H1 (cell line): ENCODE measurements at regions not wholly inside any gene's neighbourhood (a gene's known extent, or its start where the extent isn't known, plus 50 kb on each side); places are given as distances from the start of the nearest gene placed in this dataset.
"Not testable (repeated sequence)": the region's sequence is repeated elsewhere in the genome, so short reads cannot be mapped to it uniquely, and the experiment has no call there.

ENCODE experiments used
- CTCF ChIA-PET: fragments of 300-600 bp; sonication (Branson Sonifier 250); formaldehyde crosslinking; loops from one replicate; lab custom pipeline; 2021; ENCODE audit not compliant: partially characterized antibody; lab: Charles Lee
- POLR2A ChIA-PET: fragments of 300-600 bp; sonication (Branson Sonifier 250); formaldehyde crosslinking; loops from one replicate; lab custom pipeline; 2021; ENCODE audit warnings: inconsistent platforms; ENCODE audit not compliant: partially characterized antibody; lab: Charles Lee
- DNase-seq, 2 experiments: peaks; one replicate each; pipeline versions ENCODE4 v3.0.0 to v3.0.0-alpha.2; 2010 to 2022; ENCODE audit warnings: low spot score in 2 of 2, low read depth in 1 of 2, mixed read lengths in 1 of 2
- FAIRE-seq: peaks from 2 replicates; lab custom pipeline; 2011; peaks lifted over from hg19 to GRCh38; lab: Jason Lieb, UNC
- H2AFZ ChIP-seq: 2 replicates; pipeline ENCODE4 v1.8.1; 2012; ENCODE audit warnings: low read length, inconsistent platforms
- H2AK5ac ChIP-seq: 2 replicates; pipeline ENCODE4 v1.6.1; 2013; ENCODE audit warnings: low read depth, low read length
- H2BK120ac ChIP-seq: replicated peaks from 2 replicates; pipeline ENCODE3; 2013; ENCODE audit warnings: low read depth, low read length, inconsistent platforms
- H2BK12ac ChIP-seq: 2 replicates; pipeline ENCODE4 v1.6.1; 2013; ENCODE audit warnings: low read depth, low read length
- H2BK15ac ChIP-seq: 2 replicates; pipeline ENCODE4 v1.6.1; 2013; ENCODE audit warnings: low read length
- H2BK20ac ChIP-seq: 2 replicates; pipeline ENCODE4 v1.6.1; 2013; ENCODE audit warnings: low read length
- H2BK5ac ChIP-seq: 2 replicates; pipeline ENCODE4 v1.6.1; 2013; ENCODE audit warnings: low read depth, low read length
- H3K14ac ChIP-seq: 2 replicates; pipeline ENCODE4 v1.6.1; 2013; ENCODE audit warnings: inconsistent platforms; ENCODE audit not compliant: insufficient read length
- H3K18ac ChIP-seq: 2 replicates; pipeline ENCODE4 v1.6.1; 2013; ENCODE audit warnings: low read length; ENCODE audit errors: extremely low read depth
- H3K23ac ChIP-seq: 2 replicates; pipeline ENCODE4 v1.6.1; 2013; ENCODE audit warnings: inconsistent platforms; ENCODE audit not compliant: insufficient read length
- H3K23me2 ChIP-seq: 2 replicates; pipeline ENCODE4 v1.6.1; 2013; ENCODE audit warnings: low read depth, low read length
- H3K27ac ChIP-seq: 2 replicates; pipeline ENCODE4 v1.6.1; 2011; ENCODE audit warnings: low read depth, low read length, inconsistent platforms
- H3K27me3 ChIP-seq, 4 experiments: replicated peaks in 1 of 4; 1 replicate in 1 of 4; 2 replicates in 3 of 4; pipeline versions ENCODE4 v1.6.1 to v1.8.1; 2011 to 2013; ENCODE audit warnings: low read length in 3 of 4, mild to moderate bottlenecking in 3 of 4, inconsistent platforms in 2 of 4, mixed read lengths in 2 of 4, moderate library complexity in 1 of 4; ENCODE audit not compliant: control insufficient read depth in 3 of 4, insufficient read depth in 3 of 4; ENCODE audit errors: extremely low read depth in 1 of 4
- H3K36me3 ChIP-seq, 4 experiments: 2 replicates each; pipeline versions ENCODE4 v1.6.1 to v1.8.1; 2011 to 2013; ENCODE audit warnings: mild to moderate bottlenecking in 4 of 4, low read length in 3 of 4, moderate library complexity in 2 of 4, control low read depth in 1 of 4, inconsistent platforms in 1 of 4; ENCODE audit not compliant: insufficient read depth in 4 of 4, control insufficient read depth in 2 of 4
- H3K4ac ChIP-seq: replicated peaks from 2 replicates; pipeline ENCODE3; 2013; ENCODE audit warnings: low read length, low read depth, mixed read lengths, inconsistent platforms; ENCODE audit not compliant: insufficient read length
- H3K4me1 ChIP-seq, 4 experiments: replicated peaks in 1 of 4; 1 replicate in 1 of 4; 2 replicates in 3 of 4; pipeline versions ENCODE4 v1.6.1 to v1.8.1; 2011 to 2013; ENCODE audit warnings: low read length in 3 of 4, inconsistent platforms in 2 of 4, mixed read lengths in 1 of 4; ENCODE audit not compliant: insufficient read depth in 4 of 4, control insufficient read depth in 3 of 4
- H3K4me2 ChIP-seq, 2 experiments: 2 replicates each; pipeline versions ENCODE4 v1.6.1 to v1.8.1; 2011 to 2013; ENCODE audit warnings: low read depth in 2 of 2, low read length in 2 of 2, control low read depth in 1 of 2, inconsistent platforms in 1 of 2, mild to moderate bottlenecking in 1 of 2; ENCODE audit not compliant: insufficient read depth in 1 of 2
- H3K4me3 ChIP-seq, 4 experiments: fragments of 200-600, 300-600 bp in 1 of 4; sonication (generic), shearing (Covaris generic), sonication (Bioruptor Twin) in 1 of 4; 2 replicates each; pipeline versions ENCODE4 v1.5.1 to v1.8.1; 2011 to 2016; ENCODE audit warnings: low read length in 4 of 4, low read depth in 3 of 4, control low read depth in 2 of 4, inconsistent platforms in 2 of 4, mild to moderate bottlenecking in 2 of 4, mixed read lengths in 1 of 4, moderate library complexity in 1 of 4; ENCODE audit not compliant: insufficient read depth in 2 of 4; ENCODE audit errors: extremely low read depth in 1 of 4
- H3K56ac ChIP-seq: replicated peaks from 2 replicates; pipeline ENCODE3; 2013; ENCODE audit warnings: low read depth, mild to moderate bottlenecking, mixed read lengths, low read length, inconsistent platforms; ENCODE audit not compliant: insufficient read length
- H3K79me1 ChIP-seq: 2 replicates; pipeline ENCODE4 v1.6.1; 2013; ENCODE audit warnings: low read depth, low read length, control low read depth
- H3K79me2 ChIP-seq, 2 experiments: 2 replicates each; pipeline versions ENCODE4 v1.6.1 to v1.8.1; 2012 to 2013; ENCODE audit warnings: low read length in 2 of 2, mild to moderate bottlenecking in 2 of 2, inconsistent platforms in 1 of 2; ENCODE audit not compliant: insufficient read depth in 2 of 2, control insufficient read depth in 1 of 2
- H3K9ac ChIP-seq, 4 experiments: replicated peaks in 1 of 4; 1 replicate in 1 of 4; 2 replicates in 3 of 4; pipeline versions ENCODE4 v1.6.1 to v1.8.1; 2011 to 2013; ENCODE audit warnings: low read depth in 3 of 4, low read length in 3 of 4, control low read depth in 2 of 4, mild to moderate bottlenecking in 2 of 4, moderate library complexity in 2 of 4, inconsistent platforms in 1 of 4; ENCODE audit errors: extremely low read depth in 1 of 4
- H3K9me3 ChIP-seq, 2 experiments: 2 replicates each; pipeline versions ENCODE4 v1.6.1 to v1.8.1; 2012 to 2013; ENCODE audit warnings: mild to moderate bottlenecking in 2 of 2, moderate library complexity in 2 of 2, control low read depth in 1 of 2, inconsistent platforms in 1 of 2, low read depth in 1 of 2, low read length in 1 of 2, mixed read lengths in 1 of 2; ENCODE audit not compliant: insufficient read depth in 2 of 2
- H4K20me1 ChIP-seq, 2 experiments: replicated peaks in 1 of 2; 2 replicates each; pipeline versions ENCODE3 to v1.8.1; 2011 to 2013; ENCODE audit warnings: inconsistent platforms in 2 of 2, low read length in 2 of 2, mild to moderate bottlenecking in 1 of 2; ENCODE audit not compliant: insufficient read depth in 2 of 2, control insufficient read depth in 1 of 2
- H4K5ac ChIP-seq: 2 replicates; pipeline ENCODE4 v1.6.1; 2013; ENCODE audit warnings: low read length, low read depth, mixed read lengths, inconsistent platforms; ENCODE audit not compliant: insufficient read length
- H4K8ac ChIP-seq: 2 replicates; pipeline ENCODE4 v1.8.0; 2013; ENCODE audit warnings: mild to moderate bottlenecking, moderate library complexity, low read length, inconsistent platforms; ENCODE audit not compliant: insufficient read depth; ENCODE audit errors: extremely low read depth
- H4K91ac ChIP-seq: replicated peaks from 2 replicates; pipeline ENCODE3; 2013; ENCODE audit warnings: low read length, mixed read lengths, inconsistent platforms; ENCODE audit not compliant: insufficient read length
- WGBS, 2 experiments: shearing (Covaris generic) in 1 of 2; methylation state at CpG; one replicate each; pipeline versions ENCODE4 v1.1.6 to v1.1.7; 2013 to 2015; ENCODE audit warnings: low lambda C conversion rate in 2 of 2, mixed read lengths in 2 of 2, inconsistent platforms in 1 of 2, low coverage in 1 of 2, missing lambda C conversion rate in 1 of 2; ENCODE audit not compliant: insufficient replicate concordance in 2 of 2, insufficient coverage in 1 of 2, insufficient read length in 1 of 2; ENCODE audit errors: extremely low coverage in 1 of 2, missing lambda C conversion rate in 1 of 2; 5-methylcytosine and 5-hydroxymethylcytosine counted together

DNA sequence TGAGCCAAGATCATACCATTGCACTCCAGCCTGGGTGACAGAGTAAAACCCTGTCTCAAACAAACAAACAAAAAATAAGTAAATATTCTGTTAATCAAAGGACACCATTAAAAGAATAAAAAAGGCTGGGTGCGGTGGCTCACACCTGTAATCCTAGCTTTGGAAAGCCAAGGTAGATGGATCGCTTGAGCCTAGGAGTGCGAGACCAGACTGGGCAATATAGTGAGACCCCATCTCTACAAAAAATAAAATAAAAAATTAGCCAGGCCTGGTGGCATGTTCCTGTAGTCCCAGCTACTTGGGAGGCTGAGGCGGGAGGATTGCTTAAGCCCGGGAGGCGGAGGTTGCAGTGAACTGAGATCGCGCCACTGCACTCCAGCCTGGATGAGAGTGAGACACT, 84.1 kb downstream of the GLUL start:
- H2BK20ac ChIP-seq, DNase-seq, H3K9me3 ChIP-seq, H3K27ac ChIP-seq, H3K56ac ChIP-seq, H3K23ac ChIP-seq, H3K4me1 ChIP-seq, H3K4me3 ChIP-seq, H4K8ac ChIP-seq, H3K79me1 ChIP-seq, H3K27me3 ChIP-seq, H4K5ac ChIP-seq, H3K4ac ChIP-seq, FAIRE-seq, H2AFZ ChIP-seq, H4K91ac ChIP-seq, H3K79me2 ChIP-seq, H3K18ac ChIP-seq, H3K36me3 ChIP-seq, H2BK15ac ChIP-seq, H2BK5ac ChIP-seq, H4K20me1 ChIP-seq, H3K4me2 ChIP-seq, H2BK120ac ChIP-seq, H3K23me2 ChIP-seq, H3K14ac ChIP-seq, POLR2A ChIA-PET, H3K9ac ChIP-seq, H2BK12ac ChIP-seq, H2AK5ac ChIP-seq: not testable (repeated sequence)
- CTCF ChIA-PET = interaction anchor here (1.1 to 1.3 kb wide), 3 partner anchors 164 to 294 kb away, joined by 3 to 4 read pairs (median 3); no protein-coding TSS in a partner anchor
- 94% methylated on average over 8 of the region's 8 CpGs; no CpG with 5 or more reads in 1 of the 2 experiments for WGBS, 2 experiments
